ENCODE measurements at regions not wholly inside any gene's neighbourhood (a gene's known extent, or its start where the extent isn't known, plus 50 kb on each side); places are given as distances from the start of the nearest gene placed in this dataset.
"Not testable (repeated sequence)": the region's sequence is repeated elsewhere in the genome, so short reads cannot be mapped to it uniquely, and the experiment has no call there.

DNA sequence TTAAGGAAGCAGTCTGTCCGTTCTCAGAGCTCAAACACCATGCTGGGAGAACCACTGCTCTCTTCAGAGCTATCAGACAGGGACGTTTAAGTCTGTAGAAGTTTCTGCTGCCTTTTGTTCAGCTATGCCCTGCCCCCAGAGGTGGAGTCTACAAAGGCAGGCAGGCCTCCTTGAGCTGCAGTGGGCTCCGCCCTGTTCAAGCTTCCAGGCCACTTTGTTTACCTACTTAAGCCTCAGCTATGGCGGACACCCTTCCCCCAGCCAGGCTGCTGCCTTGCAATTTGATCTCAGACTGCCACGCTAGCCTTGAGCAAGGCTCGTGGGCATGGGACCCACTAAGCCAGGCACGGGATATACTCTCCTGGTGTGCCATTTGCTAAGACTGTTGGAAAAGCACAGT, 180.7 kb upstream of the TMEM196 start:
- not testable (repeated sequence) for DNase-seq

DNA sequence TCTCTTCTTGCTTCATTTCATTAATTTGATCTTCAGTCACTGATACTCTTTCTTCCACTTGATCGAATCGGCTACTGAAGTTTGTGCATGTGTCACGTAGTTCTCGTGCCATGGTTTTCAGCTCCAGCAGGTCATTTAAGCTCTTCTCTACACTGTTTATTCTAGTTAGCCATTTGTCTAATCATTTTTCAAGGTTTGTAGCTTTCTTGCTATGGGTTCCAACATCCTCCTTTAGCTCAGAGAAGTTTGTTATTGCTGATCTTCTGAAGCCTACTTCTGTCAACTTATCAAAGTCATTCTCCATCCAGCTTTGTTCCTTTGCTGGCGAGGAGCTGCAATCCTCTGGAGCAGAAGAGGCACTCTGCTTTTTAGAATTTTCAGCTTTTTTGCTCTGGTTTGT, 180.0 kb upstream of the TMEM196 start:
- not testable (repeated sequence) for DNase-seq

DNA sequence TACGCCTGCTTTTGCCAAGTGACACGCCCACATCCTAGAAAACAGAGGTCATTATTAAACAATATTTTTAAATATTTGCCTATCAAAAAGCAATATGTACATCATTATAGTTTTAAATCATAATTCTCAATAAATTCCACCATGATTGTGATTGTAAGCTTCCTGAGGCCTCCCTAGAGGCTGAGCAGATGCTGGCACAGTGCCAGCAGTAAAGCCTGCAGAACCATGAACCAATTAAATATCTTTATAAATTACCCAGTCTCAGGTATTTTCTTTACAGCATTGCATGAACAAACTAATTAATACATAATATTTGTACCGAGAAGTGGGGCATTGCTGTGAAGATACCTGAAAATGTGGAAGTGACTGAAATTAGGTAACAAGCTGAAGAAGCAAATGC, 174.7 kb upstream of the TMEM196 start:
- DNase-seq = no peak

DNA sequence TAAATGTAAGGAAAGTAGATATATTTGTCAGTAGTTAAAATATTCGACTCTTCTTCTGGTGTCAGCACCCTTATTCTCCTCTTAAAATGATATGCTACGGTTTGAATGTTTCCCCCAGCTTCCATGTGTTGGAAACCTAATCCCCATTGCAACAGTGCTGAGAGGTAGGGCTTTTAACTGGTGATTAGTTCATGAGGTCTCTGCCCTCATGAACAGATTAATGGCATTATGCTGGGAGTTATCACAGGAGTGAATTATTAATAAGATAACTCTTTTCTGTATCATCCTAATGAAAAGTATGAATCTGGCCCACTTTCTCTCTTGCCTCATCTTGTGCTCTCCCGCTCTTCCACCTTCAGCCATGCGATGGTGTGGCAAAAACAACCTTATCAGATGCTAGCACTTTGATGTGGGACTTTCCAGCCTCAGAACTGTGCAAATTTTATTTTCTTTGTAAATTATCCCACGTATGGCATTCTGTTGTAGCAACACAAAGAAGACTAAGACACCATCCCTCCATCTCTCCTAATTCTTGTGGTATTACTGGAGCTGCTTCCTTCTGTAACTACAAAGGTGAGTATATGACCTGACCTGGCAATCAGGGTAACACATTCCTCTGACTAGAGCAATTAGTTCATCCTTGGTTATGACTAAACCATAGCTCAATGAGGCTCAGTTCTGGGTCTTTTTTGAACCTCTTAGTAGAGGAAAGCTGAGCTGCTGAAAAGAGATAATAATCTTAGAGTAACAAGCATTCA, 171.1 kb upstream of the TMEM196 start:
- no peak for DNase-seq

DNA sequence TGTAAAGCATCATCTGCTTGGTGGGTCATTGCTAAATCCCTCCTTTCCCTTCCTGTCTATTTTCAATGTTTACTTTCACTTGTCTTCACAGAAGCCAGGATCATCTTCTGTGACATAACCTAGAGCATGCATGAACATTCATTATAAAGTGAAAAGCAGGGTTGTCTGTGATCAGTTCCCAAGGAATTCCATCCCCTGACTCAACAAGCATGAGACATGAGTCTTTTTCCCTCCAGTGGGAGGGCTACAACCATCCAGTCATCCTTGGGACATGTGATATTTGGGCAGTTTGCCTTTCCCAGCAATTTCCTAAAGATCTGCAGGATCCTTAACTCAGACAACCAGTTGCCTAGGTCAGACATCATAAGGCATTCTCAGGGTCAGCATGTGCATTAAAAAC, 166.3 kb upstream of the TMEM196 start:
- DNase-seq = no peak

DNA sequence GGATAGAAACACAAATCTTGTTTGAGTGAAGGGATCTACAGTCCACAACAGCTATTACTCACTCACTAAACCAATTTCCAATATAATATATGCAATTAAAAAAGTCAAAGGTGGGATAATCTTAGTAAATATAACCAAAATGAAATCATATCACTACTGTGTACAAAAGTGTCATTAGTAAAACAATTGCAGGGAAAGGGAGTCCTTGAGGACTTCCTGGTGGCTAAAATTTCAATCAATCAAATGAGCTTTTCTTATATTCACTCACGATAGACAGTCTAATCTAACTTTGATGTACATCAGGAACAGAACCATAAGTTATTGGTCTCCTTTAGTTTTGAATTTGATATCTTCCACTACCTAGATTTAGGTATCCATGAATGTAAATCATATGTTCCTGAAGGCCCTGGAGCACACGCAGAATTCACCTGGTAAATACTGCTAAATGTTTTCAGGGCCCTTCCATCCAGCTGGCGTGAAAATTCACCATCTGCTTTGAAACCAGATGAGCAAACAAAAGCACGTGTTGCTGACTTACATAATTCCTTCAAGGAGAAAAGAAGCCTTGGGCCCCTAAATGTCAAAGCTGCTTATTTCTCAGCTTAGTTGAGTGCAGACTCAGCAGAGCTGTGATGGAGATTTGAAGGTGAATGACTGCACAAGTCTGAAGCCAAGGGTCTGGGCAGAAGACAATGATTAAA, 159.3 kb upstream of the TMEM196 start:
- no peak for DNase-seq

DNA sequence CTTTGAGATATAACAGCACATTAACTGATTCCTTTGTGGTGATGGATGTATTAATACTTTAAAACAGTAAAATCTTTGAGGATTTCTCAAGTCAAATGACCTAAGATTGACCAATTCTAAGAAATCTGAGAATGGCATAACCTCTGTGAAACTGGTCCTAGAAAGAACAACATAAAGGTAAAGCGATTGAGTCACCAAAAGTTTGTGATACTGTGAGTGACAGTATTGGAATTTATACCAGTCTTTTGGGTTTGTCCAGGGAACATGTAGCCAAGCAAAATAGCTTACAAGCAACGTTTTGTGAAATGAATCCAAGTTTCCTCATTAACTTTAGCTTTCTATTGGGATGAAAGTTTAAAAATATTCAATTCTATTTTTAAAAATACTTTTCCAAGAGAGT, 157.4 kb upstream of the TMEM196 start:
- DNase-seq = no peak

DNA sequence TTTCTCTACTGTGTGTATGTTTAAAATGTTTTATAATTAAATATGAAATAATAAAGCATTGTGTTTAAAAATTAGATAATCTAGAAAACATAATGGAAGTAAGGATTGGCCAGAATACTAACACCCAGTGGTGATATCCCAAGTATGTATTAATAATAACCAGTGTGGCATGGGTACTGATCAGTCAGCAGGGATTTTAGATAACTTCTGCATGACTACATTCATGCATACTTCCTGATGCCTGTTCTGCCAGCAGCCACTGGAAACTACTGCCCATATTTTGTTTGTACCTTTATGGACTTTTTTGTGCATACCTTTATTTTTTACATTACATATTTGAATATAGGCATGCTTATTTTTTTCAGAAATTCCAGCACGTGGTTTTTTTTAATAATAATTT, 156.6 kb upstream of the TMEM196 start:
- no peak for DNase-seq

DNA sequence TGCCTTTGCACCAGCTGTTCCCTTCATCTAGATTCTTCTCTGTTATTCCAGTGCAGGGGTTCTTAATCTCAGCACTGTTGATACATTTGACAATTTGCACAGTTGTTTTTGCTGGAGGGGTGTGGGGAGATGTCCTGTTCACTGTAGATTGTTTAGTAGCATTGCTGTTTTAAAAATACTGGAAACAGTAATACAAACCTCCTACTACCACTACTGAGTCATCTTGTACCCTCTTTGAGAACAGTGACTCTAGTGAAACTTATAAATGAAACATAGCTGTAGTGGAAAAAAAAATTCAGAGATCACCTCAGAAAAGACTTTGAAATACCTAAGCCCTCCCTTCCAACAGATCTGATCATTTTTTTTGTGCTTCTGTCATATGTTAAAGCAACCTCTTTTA, 154.8 kb upstream of the TMEM196 start:
- DNase-seq = no peak

DNA sequence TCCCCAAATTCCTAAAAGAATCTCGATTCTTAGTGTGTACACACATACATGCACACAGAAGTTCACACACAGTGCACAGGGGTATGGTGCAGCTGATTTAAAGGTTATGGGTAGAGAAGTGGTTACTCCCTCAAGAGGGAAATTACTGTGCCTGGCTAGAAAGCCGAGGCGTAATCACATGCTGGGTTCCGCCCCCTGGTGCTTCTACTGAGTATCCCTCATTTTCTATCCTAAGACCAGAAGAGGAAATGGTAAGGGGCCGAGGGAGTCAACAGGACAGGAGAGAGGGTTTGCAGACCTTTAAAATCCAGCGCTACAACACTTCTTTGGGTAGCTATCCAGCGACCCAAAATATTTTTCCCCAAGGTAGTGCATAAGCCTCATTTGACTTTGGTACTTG, 147.3 kb upstream of the TMEM196 start:
- DNase-seq = no peak

DNA sequence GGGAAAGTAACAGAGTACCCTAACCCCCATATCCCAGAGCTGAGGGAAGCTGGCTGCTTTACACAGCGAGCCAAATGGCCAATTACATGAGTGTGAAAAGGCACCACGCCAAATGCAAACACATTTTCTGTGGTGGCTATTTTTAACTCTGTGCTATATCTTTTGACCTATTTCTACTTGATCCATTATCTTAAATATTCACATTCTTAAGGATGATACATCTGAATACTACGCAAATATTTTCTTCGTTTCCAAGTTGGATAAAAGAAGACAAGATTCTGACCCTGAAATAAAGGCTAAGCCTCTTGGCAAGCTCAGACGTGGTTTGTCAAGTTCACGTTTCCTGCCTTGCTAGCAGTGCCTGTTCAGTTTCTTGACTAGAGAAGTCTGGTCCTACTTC, 146.7 kb upstream of the TMEM196 start:
- DNase-seq = no peak

DNA sequence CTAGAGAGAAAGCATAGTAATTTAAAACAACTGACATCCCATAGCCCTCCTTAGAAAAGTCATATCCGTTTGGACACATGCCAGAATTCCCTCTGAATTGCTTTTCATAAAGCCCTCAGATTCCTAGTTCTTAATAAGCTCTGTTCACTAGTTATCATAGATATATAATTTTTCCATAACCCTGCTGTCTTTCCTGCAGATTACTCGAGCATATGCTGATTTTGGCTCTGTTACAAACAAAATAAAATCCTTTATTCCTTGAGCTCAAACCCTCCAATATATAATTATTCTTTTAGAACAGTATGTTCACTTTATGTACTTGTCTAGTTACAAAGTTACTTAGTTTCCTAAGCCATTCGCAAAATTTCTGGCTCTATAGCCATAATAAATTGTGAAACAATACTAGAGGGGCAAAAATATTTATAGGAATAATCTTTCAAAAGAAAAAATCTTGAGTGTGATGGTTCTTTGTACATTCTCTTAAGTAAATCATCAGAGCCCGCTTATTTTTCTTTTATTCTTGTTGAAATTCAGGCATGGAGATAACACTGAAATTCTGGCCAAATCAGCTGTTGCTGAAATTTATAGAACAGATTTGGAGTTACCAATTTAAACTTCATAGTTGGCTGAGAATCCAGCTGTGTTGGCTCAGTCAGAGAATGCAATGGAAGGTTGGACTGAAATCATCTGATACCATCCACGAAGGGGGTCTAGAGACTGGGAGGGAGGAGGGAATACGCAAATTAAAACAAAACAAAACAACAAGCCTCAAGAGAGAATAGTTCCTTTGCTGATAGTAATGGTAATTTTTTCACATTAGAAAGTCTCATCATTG, 146.1 kb upstream of the TMEM196 start:
- DNase-seq = no peak

DNA sequence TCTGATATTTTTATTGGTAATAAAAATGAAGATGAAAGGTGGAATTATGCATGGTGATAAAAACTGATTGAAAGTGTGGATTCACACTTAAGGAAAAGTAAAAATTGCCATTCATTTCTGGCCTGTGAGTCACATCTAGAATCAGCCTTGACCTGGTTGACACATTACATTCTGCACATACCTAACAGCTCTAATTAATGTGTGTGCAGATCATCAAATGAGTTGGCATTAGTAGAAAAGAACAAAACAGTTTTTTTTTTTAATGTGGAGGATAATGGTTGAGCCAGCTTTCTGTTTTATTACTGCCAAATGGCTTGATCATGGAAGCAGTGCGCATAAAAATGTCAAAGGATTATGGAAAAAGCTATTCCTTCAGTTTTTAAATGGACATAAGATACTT, 142.6 kb upstream of the TMEM196 start:
- no peak for DNase-seq

DNA sequence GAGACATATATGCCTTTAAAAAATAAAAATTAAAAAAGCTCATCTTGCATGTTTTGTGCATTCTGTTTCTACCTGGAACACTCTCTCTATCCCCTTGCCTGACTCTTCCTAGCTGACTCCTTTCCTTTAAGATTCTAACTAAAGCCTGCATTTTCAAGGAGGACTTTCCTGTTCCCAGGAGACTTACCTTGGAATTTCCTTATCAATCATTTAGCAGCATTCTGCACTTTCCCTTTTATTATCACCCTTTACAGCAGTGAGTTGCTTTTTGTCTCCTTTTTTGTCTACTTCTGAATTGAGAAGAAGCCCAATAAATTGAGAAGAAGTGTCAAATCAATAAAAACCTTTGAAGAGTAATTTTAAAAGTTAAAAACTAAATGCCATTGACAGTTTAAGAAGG, 142.2 kb upstream of the TMEM196 start:
- DNase-seq = no peak

DNA sequence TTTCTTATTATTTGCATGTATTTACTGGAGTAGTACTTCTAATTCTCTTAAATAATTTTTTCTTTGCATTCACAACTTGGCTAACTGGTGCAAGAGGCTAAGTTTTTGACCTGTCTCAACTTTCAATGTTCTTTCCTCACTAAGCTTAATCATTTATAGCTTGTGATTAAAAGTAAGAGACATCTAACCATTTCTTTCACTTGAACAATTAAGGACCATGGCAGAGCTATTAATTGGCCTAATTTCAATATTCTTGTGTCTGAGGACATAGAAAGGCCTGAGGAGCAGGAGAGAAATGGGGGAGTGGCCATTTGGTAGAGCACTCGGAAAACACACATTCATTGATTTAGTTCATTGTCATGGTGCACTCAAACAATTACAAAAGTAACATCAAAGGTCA, 141.4 kb upstream of the TMEM196 start:
- DNase-seq = no peak

DNA sequence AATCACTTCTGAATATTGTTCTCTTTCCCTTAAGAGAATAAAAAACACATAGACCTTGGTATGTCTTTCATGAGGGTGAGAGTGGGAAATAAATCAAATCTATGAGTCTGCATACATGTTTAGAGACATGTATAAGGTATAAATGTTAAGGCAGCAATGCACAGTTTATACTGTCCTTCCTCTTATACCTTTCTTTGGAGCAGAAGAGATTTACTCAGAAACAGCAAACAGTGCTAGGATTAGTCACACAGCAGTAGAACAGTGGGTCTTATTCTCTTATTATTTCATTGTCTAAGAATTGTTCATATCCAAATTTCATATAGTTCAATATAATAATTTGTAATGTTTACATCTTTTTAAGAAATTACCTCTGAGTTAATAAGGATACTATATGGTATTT, 126.7 kb upstream of the TMEM196 start:
- no peak for DNase-seq

DNA sequence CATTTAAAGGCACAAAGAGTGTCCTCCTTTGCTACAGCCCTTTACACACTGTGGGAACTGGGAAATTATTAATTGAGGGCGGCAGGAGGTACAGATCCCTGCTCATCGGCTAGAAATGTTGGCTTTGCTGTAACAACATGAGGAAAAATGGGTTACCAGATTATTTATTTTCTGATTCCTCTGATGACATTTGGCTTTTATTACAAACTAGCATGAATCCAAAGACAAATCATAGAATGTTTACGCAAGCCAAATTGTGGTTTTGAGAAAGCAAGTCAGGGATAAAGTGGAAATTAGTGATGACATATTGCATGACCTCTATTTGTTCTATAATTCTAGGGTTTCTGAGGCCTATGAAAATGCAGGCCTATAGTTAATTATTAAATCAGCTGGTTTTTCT, 126.1 kb upstream of the TMEM196 start:
- no peak for DNase-seq

DNA sequence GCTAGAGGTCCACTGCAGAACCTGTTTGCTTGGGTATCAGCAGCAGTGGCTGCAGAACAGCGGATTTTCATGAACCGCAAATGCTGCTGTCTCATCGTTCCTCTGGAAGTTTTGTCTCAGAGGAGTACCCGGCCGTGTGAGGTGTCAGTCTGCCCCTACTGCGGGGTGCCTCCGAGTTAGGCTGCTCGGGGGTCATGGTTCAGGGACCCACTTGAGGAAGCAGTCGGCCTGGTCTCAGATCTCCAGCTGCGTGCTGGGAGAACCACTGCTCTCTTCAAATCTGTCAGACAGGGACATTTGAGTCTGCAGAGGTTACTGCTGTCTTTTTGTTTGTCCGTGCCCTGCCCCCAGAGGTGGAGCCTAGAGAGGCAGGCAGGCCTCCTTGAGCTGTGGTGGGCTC, 109.5 kb upstream of the TMEM196 start:
- DNase-seq = not testable (repeated sequence)

DNA sequence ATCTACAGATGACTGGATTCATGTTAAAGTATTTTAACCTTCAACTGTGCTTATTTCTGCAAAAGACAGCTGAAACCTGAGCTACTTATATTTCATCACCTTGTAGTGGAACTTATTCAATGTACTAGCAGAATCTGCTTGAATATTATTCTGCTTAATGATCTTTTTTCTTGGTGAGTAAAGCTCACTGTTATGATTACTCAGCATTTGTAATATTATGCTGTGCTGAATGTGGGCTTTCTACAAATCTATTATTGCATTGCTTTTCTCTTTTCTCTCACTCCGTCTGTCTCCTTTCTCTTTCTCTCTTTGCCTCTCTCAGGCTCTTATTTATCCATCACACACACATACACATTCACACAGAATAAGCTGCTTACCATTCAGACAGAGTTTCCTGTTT, 98.7 kb upstream of the TMEM196 start:
- no peak for DNase-seq

DNA sequence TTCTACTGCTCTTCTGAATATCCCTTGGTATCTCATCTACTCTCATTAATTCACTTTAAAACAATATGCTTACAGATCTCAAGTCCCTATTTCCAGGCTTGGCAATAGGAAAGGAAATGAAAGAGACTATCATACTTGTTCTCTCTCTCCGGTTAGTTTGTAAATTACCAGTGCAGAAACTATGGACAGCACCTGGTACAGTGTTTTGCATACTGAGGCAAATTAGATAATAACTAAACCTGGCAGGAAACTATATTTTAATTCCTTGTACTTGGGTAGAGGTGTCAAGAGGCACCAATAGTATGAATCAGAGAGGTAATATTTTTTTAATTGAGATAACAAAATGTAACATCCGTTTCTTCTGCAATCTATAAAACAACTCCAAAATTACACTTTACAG, 97.7 kb upstream of the TMEM196 start:
- DNase-seq = no peak

DNA sequence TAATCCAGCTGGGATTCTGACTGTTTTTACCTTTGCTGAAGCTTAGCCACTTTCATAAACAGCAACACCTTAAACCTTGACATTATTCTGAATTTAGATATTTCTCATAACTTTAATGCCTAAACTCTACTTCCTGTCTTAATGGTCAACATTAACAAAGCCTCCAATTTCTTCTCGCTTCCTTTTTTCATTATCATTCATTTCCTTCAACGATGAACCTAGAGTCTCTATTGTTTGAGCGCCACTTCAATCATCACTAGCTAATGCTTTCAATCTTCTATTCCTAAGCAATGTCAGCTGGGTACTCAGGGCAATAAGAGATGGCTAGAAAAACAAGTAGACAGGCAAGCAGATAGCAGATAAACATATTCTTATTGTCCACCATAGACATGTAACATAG, 96.6 kb upstream of the TMEM196 start:
- DNase-seq = no peak

DNA sequence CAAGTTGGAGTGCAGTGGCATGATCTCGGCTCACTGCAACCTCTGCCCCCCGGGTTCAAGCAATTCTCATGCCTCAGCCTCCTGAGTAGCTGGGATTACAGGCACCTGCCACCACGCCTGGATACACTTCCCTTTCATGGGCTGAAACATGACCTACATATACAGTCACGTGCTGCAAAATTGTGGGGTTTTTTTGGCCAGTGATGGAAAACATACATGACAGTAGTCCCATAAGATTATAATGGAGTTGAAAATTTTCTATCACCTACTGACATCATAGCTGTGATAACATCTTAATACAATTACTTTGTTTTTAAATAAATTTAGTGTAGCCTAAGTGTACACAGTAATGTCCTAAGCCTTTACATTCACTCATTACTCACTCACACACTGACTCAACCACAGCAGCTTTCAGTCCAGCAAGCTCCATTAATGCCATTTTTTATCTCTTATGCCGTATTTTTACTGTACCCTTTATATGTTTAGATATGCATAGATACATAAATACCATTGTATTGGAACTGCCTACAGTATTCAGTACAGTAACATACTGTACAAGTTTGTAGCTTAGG, 79.9 kb upstream of the TMEM196 start:
- no peak for DNase-seq

DNA sequence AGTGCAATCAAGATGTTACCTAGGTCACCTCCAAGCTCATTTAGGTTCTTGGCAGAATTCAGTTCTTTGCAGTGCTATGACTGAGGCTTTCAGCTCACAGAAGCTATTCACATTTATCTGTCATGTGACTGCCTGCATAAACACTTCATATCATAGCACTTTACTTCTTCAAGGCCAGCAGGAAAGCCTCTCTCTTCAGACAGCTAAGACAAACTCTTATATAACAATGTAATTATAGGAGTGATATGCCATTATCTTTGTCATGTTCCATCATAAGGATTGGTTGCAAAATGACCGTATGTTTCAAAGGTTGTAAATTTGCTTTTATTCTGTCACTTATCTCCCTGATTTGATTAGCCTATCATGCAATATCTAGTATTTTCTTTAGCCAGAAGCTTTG, 78.8 kb upstream of the TMEM196 start:
- no peak for DNase-seq

DNA sequence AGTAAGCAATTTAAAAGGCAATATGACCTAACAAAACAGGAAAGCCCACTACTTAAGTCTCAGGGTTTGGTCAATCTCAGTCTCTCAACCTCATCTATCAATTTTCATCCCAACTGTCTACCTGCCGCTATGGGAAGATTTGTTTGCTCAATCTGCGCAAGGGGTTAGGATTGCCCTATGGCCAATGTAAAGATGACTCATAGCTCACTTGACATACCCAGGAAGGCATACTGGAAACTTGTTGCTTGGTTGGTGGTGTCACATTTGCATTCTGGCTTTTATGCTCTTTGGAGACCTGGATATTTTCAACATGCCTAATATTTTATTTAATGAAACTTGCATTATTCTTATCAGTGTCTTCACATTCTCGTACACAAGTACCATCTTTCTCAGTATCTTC, 78.1 kb upstream of the TMEM196 start:
- no peak for DNase-seq
